HG02642 (cell line): ENCODE measurements at regions not wholly inside any gene's neighbourhood (a gene's known extent, or its start where the extent isn't known, plus 50 kb on each side); places are given as distances from the start of the nearest gene placed in this dataset.
"Not testable (repeated sequence)": the region's sequence is repeated elsewhere in the genome, so short reads cannot be mapped to it uniquely, and the experiment has no call there.

Experiments used
- ATAC-seq: cut with Tn5 transposase; IDR thresholded peaks from one replicate; pipeline ENCODE4 v1.9.1; 2021; ENCODE audit warnings: mild to moderate bottlenecking; ENCODE audit not compliant: unreplicated experiment, poor library complexity

DNA sequence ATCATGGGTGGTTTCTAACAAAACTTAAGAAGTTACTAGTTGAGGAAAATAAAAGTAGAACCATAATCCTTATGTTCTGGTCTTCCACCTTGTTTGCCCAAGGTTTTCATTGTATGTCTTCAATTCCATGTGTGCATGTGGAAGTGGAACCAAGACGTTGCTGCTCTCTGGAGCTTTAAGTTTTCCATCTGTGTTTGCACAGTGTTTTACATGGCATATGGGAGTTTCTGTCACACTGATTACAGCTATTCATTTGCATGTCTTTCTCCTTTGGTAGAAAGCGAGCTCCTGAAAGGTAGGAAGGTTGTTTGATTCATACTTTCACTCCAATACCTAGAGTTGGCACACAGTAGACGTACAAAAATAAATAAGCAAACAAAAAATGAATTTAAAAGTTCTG is 112.6 kb upstream of the LUZP2 start:
- ATAC-seq: no peak

DNA sequence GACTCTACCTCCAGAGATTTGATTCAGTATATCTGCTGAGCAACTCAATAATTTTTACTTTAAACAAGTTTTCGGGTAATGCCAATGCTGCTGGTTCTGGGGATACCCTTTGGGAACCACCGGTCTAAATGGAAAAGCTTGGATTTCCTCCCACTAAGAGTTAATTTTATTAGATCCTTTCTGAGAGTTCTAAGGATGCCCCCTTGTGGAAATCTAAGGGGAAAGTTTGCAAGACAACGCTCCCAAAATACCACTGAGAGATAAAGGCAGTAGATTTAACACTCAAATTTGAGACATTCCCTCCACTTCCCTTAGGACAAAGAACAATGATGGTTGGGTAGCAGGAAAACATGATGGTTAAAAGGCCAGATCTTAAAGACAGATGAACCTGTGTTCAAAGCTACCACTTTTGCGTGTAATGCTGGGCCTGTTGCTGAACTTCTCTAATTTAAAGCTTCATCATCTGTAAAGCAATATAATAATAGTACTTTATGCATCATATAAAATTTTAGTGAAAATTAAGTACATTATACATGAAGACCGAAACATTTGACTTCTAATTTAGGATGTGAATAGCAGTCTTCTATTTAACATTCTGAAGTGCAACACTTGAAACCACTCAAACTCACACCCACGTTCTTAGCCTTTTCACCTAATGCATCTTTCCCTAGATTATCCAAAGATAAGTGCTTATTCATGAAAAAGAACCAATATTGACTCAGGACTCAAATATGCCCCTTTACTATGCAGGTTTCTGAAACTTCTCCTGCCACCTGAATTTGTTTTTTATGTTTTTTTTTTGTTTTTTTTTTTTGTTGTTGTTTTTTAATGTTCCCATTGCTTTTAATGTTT is 110.1 kb upstream of the LUZP2 start:
- no peak for ATAC-seq

DNA sequence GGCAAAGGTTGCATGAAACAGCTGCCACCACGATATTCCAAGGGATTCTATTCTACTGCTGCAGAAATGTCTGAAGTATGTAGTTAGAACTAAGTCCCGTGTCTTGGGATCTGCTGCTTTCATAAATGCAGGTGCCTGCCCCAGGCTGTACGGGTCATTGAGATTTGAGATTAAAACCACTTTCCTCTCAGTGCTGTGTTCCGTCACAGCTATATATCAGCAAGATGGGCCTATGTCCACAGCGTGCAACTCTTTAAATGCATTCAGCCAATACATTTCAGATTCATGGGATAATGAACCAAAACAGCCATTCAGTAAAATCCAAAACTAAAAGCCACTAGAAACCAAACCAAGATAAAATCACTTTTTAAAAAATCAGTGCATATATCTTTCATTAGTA is 107.3 kb upstream of the LUZP2 start:
- ATAC-seq: no peak

DNA sequence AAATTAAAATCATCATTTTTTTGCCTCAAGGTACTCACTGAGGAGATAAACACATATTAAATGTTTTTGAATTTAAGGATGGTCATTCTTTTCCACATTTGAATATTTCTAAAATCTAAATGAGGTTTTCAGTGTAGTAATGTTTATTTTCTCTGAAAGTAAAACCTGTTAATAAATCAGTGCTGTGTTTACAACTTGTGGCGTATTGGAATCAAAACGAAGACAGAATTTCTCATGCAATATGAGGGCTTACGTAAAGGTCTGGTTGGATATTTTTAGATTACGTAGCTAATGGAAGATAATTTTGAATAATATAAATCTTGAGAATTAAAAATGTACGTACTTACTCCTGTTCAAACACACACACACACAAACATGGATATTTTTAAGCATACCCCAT is 106.8 kb upstream of the LUZP2 start:
- ATAC-seq: no peak

- ATAC-seq: no peak
These were observed 106.1 kb upstream of the LUZP2 start for GRCh38 chr11:24390762-24391161.

GRCh38 chr11:24391167-24391566 is 105.7 kb upstream of the LUZP2 start:
- ATAC-seq: no peak

DNA sequence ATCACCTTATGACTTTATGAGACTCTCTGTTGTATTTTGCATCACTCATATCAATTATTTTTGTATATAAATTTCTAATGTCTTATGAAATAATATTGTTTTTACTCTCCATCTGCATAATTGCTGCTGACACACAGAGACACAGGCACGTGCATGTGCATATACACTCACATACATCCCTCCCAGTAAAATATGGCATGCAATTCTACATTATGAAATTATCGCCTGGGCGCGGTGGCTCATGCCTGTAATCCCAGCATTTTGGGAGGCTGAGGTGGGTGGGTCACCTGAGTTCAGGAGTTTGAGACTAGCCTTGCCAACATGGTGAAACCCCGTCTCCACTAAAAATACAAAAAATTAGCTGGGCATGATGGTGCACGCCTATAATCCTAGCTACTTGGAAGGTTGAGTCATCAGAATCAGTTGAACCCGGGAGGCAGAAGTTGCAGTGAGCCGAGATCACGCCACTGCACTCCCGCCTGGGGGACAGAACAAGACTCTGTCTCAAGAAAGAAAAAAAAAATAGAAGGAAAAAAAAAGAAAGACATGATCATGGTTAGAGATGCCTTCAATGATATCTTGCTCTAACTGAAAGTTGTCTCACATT is 96.7 kb upstream of the LUZP2 start:
- ATAC-seq: no peak

GRCh38 chr11:24406389-24406788 is 90.5 kb upstream of the LUZP2 start:
- no peak for ATAC-seq

DNA sequence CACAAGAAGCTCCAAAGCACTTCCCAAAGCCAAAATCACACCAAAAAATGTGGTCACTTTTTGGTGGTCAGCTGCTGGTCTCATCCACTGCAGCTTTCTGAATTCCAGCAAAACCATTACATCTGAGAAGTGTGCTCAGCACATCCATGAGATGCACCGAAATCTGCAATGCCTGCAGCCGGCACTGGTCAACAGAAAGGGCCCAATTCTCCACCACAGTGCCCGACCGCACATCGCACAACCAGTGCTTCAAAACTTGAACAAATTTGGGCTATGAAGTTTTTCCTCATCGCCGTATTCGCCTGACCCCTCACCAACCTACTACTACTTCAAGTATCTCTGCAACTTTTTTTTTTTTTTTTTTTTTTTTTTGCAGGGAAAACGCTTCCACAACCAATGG is 89.9 kb upstream of the LUZP2 start:
- ATAC-seq: no peak

DNA sequence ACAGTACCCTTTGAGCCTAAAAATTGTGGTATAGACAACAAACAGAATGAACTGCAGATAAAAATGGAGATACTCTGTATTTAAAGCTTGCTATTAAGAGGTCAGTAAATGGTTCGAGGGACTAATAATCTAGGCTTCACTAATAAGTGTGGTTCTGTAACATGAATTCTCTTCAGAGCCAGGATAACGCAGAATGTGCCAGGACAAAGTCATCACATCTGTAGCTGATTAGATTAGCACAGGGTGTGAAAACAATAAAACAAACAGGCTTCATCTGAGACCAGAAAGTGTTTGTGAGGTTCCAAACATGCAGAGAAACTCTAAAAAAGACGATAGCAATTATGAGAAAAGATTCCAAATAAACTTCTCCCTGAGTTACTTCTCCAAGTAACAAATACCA is 89.1 kb upstream of the LUZP2 start:
- ATAC-seq: no peak

GRCh38 chr11:24408202-24408601 is 88.7 kb upstream of the LUZP2 start:
- ATAC-seq: no peak

DNA sequence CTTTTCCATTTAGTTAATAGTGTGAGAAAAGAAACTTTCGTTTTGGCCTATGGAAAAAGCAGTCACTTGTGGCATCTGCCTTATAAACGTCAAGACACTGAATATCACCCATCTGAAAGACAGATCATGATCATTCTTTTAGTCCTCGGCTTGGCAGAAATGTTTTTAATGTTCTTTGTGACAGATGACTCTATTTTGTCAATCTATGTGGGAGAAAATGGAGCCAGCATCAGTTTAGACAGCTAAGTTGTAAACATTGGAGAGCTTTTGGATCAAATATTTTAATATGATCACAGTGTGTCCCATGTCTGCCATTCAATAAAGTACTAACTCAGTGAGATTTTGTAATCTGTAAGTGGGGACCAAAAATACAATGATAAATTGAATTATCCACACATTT is 85.1 kb upstream of the LUZP2 start:
- no peak for ATAC-seq

- no peak for ATAC-seq
These were observed 84.1 kb upstream of the LUZP2 start for GRCh38 chr11:24412722-24413121.

DNA sequence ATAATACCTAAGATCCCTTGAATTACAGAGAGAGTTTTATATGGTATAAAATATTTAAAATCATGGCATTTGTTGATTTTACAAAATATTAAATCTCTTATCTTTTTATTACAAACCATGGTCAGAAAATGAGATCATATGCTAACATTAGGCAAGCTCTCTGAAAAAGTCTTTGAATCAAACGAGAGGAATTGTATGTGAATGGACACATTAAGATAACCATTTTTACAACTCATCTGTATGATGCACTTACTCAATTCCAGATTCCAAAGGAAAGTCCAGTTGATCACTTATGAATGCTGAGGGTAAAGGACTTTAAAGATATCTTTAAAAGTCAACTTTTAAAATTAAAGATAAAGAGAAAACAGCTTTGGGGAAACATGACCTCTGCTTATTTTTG is 83.5 kb upstream of the LUZP2 start:
- ATAC-seq: no peak

DNA sequence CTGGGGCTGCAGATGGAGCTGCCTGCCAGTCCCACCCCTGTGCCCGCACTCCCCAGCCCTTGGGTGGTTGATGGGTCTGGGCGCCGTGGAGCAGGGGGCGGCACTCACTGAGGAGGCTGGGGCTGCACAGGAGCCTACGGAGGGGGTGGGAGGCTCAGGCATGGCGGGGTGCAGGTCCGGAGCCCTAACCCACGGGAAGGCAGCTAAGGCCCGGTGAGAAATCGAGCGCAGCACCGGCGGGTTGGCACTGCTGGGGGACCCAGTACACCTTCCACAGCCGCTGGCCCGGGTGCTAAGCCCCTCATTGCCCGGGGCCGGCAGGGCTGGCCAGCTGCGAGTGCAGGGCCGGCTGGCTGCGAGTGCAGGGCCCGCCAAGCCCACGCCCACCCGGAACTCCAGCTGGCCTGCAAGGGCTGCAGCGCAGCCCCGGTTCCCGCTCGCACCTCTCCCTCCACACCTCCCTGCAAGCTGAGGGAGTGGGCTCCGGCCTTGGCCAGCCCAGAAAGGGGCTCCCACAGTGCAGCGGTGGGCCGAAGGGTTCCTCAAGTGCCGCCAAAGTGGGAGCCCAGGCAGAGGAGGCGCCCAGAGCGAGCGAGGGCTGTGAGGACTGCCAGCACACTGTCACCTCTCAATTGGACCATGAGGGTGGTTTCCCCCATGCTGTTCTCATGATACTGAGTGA is 80.8 kb upstream of the LUZP2 start:
- not testable (repeated sequence) for ATAC-seq

DNA sequence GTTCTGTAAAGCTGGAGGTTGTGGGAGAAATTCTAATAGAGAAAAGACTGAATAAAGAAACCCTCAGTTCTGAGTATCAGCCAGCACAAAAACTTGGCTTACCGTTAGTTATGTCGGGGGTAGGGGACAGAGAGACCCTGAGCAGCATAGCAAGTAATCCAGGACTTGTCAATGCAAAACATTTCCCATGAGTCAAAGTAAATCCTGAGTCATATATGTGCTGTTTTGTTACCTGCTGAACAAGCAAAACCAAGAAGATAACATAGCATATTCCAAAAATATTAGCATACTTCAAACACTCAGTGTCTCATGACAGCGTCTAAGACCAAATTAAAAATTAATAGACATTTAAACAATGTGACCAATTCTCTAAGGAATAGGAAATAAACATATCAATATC is 75.1 kb upstream of the LUZP2 start:
- ATAC-seq: no peak

DNA sequence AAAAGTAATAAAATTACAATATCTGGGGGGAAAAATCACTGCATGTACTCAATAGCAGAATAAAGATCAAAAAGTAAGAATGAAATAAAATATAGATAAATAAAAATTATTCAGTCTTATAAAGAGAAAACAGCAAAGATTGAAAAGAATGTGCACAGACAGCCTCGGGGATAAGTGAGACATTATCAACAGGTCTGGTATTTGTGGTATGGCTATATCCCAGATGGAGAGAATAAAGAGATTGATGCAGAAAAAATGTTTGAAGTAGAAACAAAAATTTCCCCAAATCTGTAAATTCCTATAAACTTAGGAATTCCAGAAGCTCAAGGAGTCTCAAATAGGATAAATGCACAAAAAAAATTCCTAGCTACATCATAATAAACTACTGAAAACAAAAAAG is 74.5 kb upstream of the LUZP2 start:
- ATAC-seq: no peak

- no peak for ATAC-seq
These were observed 59.7 kb upstream of the LUZP2 start for GRCh38 chr11:24437123-24437522.
